ENCODE measurements at regions not wholly inside any gene's neighbourhood (a gene's known extent, or its start where the extent isn't known, plus 50 kb on each side); places are given as distances from the start of the nearest gene placed in this dataset.
"Not testable (repeated sequence)": the region's sequence is repeated elsewhere in the genome, so short reads cannot be mapped to it uniquely, and the experiment has no call there.

GRCh38 chr16:60091529-60091928 is 1357.4 kb upstream of the GOT2 start:
- no peak for TF ChIP-seq CTCF (IDR thresholded peaks at IDR 0.05; ENCODE audit: insufficient read depth, low read length, poor library complexity, severe bottlenecking)
- no peak for DNase-seq (ENCODE audit: extremely low read depth, insufficient read length)
- no peaks in the 10 kb centered on the region for H3K27me3 ChIP-seq (replicated peaks; ENCODE audit: control insufficient read depth, insufficient read depth, low read length)
- H3K36me3 ChIP-seq (ENCODE audit: control insufficient read depth, insufficient read depth, low read length): no peaks in the 10 kb centered on the region
- H3K4me3 ChIP-seq (replicated peaks; ENCODE audit: low read depth, low read length): no peak overlapping the region

GRCh38 chr16:60091071-60091470 is 1357.0 kb upstream of the GOT2 start:
- Histone ChIP-seq H3K27me3 (replicated peaks; ENCODE audit: control insufficient read depth, insufficient read depth, low read length) (no peaks in the 10 kb centered on the region), H3K36me3 (ENCODE audit: control insufficient read depth, insufficient read depth, low read length) (no peaks in the 10 kb centered on the region), H3K4me3 (replicated peaks; ENCODE audit: low read depth, low read length) (no peak overlapping the region)
- TF ChIP-seq CTCF (IDR thresholded peaks at IDR 0.05; ENCODE audit: insufficient read depth, low read length, poor library complexity, severe bottlenecking): no peak
- DNase-seq (ENCODE audit: extremely low read depth, insufficient read length): no peak

- DNase-seq (ENCODE audit: extremely low read depth, insufficient read length): no peak
- no peaks in the 10 kb centered on the region for H3K36me3 ChIP-seq (ENCODE audit: control insufficient read depth, insufficient read depth, low read length)
- TF ChIP-seq CTCF (IDR thresholded peaks at IDR 0.05; ENCODE audit: insufficient read depth, low read length, poor library complexity, severe bottlenecking): no peak
- H3K4me3 ChIP-seq (replicated peaks; ENCODE audit: low read depth, low read length): no peak overlapping the region
- no peaks in the 10 kb centered on the region for H3K27me3 ChIP-seq (replicated peaks; ENCODE audit: control insufficient read depth, insufficient read depth, low read length)
Observed at GRCh38 chr16:60087530-60087929, 1353.4 kb upstream of the GOT2 start.

GRCh38 chr16:60078819-60079218 is 1344.7 kb upstream of the GOT2 start:
- H3K27me3 ChIP-seq (replicated peaks; ENCODE audit: control insufficient read depth, insufficient read depth, low read length); DNase-seq (ENCODE audit: extremely low read depth, insufficient read length); H3K36me3 ChIP-seq (ENCODE audit: control insufficient read depth, insufficient read depth, low read length); H3K4me3 ChIP-seq (replicated peaks; ENCODE audit: low read depth, low read length): not testable (repeated sequence)

- no peak for DNase-seq (ENCODE audit: extremely low read depth, insufficient read length)
- TF ChIP-seq CTCF (IDR thresholded peaks at IDR 0.05; ENCODE audit: insufficient read depth, low read length, poor library complexity, severe bottlenecking): no peak
- no peaks in the 10 kb centered on the region for H3K27me3 ChIP-seq (replicated peaks; ENCODE audit: control insufficient read depth, insufficient read depth, low read length)
- H3K36me3 ChIP-seq (ENCODE audit: control insufficient read depth, insufficient read depth, low read length): no peaks in the 10 kb centered on the region
- no peak overlapping the region for H3K4me3 ChIP-seq (replicated peaks; ENCODE audit: low read depth, low read length)
Observed at GRCh38 chr16:60077861-60078260, 1343.7 kb upstream of the GOT2 start.

GRCh38 chr16:60074378-60074777 is 1340.3 kb upstream of the GOT2 start:
- H3K36me3 ChIP-seq (ENCODE audit: control insufficient read depth, insufficient read depth, low read length): no peaks in the 10 kb centered on the region
- no peak for TF ChIP-seq CTCF (IDR thresholded peaks at IDR 0.05; ENCODE audit: insufficient read depth, low read length, poor library complexity, severe bottlenecking)
- no peak for DNase-seq (ENCODE audit: extremely low read depth, insufficient read length)
- H3K27me3 ChIP-seq (replicated peaks; ENCODE audit: control insufficient read depth, insufficient read depth, low read length): no peaks in the 10 kb centered on the region
- H3K4me3 ChIP-seq (replicated peaks; ENCODE audit: low read depth, low read length): no peak overlapping the region

Data from GM06990 (cell line).